Glutamatergic neuron (in vitro differentiated cells): ENCODE measurements at regions not wholly inside any gene's neighbourhood (a gene's known extent, or its start where the extent isn't known, plus 50 kb on each side); places are given as distances from the start of the nearest gene placed in this dataset.
A peak's percentile ranks its signal among the peaks of the same experiment; 100 is the strongest.
"Not testable (repeated sequence)": the region's sequence is repeated elsewhere in the genome, so short reads cannot be mapped to it uniquely, and the experiment has no call there.

Experiments used
- DNase-seq: peaks from one replicate; pipeline ENCODE4 v3.0.0; 2022
- H3K27ac Mint-ChIP-seq: one replicate; pipeline ENCODE4 v1.8.0; 2020; ENCODE audit warnings: mild to moderate bottlenecking, mixed read lengths, inconsistent platforms; ENCODE audit not compliant: unreplicated experiment
- H3K27me3 Mint-ChIP-seq: one replicate; pipeline ENCODE4 v1.8.0; 2020; ENCODE audit warnings: mild to moderate bottlenecking, moderate library complexity, mixed read lengths, inconsistent platforms; ENCODE audit not compliant: unreplicated experiment
- H3K36me3 Mint-ChIP-seq: one replicate; pipeline ENCODE4 v1.8.0; 2020; ENCODE audit warnings: mild to moderate bottlenecking, mixed read lengths, inconsistent platforms; ENCODE audit not compliant: unreplicated experiment
- H3K4me1 Mint-ChIP-seq: one replicate; pipeline ENCODE4 v1.8.0; 2020; ENCODE audit warnings: mild to moderate bottlenecking, low read depth, mixed read lengths, inconsistent platforms; ENCODE audit not compliant: unreplicated experiment
- H3K4me3 Mint-ChIP-seq: one replicate; pipeline ENCODE4 v1.8.0; 2020; ENCODE audit warnings: mild to moderate bottlenecking, mixed read lengths, inconsistent platforms; ENCODE audit not compliant: unreplicated experiment
- H3K9me3 Mint-ChIP-seq: one replicate; pipeline ENCODE4 v1.8.0; 2020; ENCODE audit warnings: mild to moderate bottlenecking, moderate library complexity, mixed read lengths, inconsistent platforms; ENCODE audit not compliant: unreplicated experiment
- CTCF ChIP-seq: fragments of 200-600 bp; sonication (generic); IDR thresholded peaks from one replicate; pipeline ENCODE4 v1.5.0; 2021; ENCODE audit not compliant: partially characterized antibody, unreplicated experiment

- not testable (repeated sequence) for H3K27ac Mint-ChIP-seq, H3K4me3 Mint-ChIP-seq, DNase-seq, H3K9me3 Mint-ChIP-seq, H3K36me3 Mint-ChIP-seq, H3K27me3 Mint-ChIP-seq, H3K4me1 Mint-ChIP-seq
Observed at GRCh38 chr4:119437515-119437914, 115.6 kb upstream of the FABP2 start.

- not testable (repeated sequence) for H3K4me3 Mint-ChIP-seq, H3K4me1 Mint-ChIP-seq, H3K27me3 Mint-ChIP-seq, H3K27ac Mint-ChIP-seq, DNase-seq, H3K9me3 Mint-ChIP-seq, H3K36me3 Mint-ChIP-seq
Observed at GRCh38 chr4:119408561-119409224, 86.8 kb upstream of the FABP2 start.

GRCh38 chr4:119406721-119407460 lies 85.0 kb upstream of the FABP2 start:
- H3K4me3 Mint-ChIP-seq, H3K4me1 Mint-ChIP-seq, DNase-seq, H3K27me3 Mint-ChIP-seq, H3K27ac Mint-ChIP-seq, H3K9me3 Mint-ChIP-seq, H3K36me3 Mint-ChIP-seq: not testable (repeated sequence)

GRCh38 chr4:119406041-119406440 lies 84.1 kb upstream of the FABP2 start:
- H3K27me3 Mint-ChIP-seq, H3K27ac Mint-ChIP-seq, H3K4me3 Mint-ChIP-seq, H3K36me3 Mint-ChIP-seq, DNase-seq, H3K9me3 Mint-ChIP-seq, H3K4me1 Mint-ChIP-seq: not testable (repeated sequence)

GRCh38 chr4:119402322-119403308 lies 80.7 kb upstream of the FABP2 start:
- H3K4me1 Mint-ChIP-seq, DNase-seq, H3K27me3 Mint-ChIP-seq, H3K27ac Mint-ChIP-seq, H3K4me3 Mint-ChIP-seq, H3K36me3 Mint-ChIP-seq, H3K9me3 Mint-ChIP-seq: not testable (repeated sequence)

- H3K4me1 Mint-ChIP-seq = peaks cover 15% of the 10 kb centered on the region
- DNase-seq, H3K27ac Mint-ChIP-seq, H3K4me3 Mint-ChIP-seq, H3K27me3 Mint-ChIP-seq, H3K36me3 Mint-ChIP-seq, H3K9me3 Mint-ChIP-seq: not testable (repeated sequence)
Observed at GRCh38 chr4:119395701-119396100, 73.8 kb upstream of the FABP2 start.

GRCh38 chr4:119394826-119395225 lies 72.9 kb upstream of the FABP2 start:
- no peak for TF ChIP-seq CTCF
- no peak overlapping the region for H3K27ac Mint-ChIP-seq
- H3K9me3 Mint-ChIP-seq = peaks cover 2% of the 10 kb centered on the region
- DNase-seq = peak; percentile 22
- no peaks in the 10 kb centered on the region for H3K27me3 Mint-ChIP-seq
- H3K4me1 Mint-ChIP-seq = peaks cover 15% of the 10 kb centered on the region
- no peaks in the 10 kb centered on the region for H3K36me3 Mint-ChIP-seq
- H3K4me3 Mint-ChIP-seq = no peak overlapping the region

GRCh38 chr4:119388791-119389190 lies 66.9 kb upstream of the FABP2 start:
- H3K4me3 Mint-ChIP-seq, H3K27ac Mint-ChIP-seq, H3K36me3 Mint-ChIP-seq, H3K9me3 Mint-ChIP-seq, H3K4me1 Mint-ChIP-seq, H3K27me3 Mint-ChIP-seq, DNase-seq: not testable (repeated sequence)

- H3K27me3 Mint-ChIP-seq, H3K4me1 Mint-ChIP-seq, H3K27ac Mint-ChIP-seq, DNase-seq, H3K9me3 Mint-ChIP-seq, H3K4me3 Mint-ChIP-seq, H3K36me3 Mint-ChIP-seq: not testable (repeated sequence)
Observed at GRCh38 chr4:119374616-119375015, 52.7 kb upstream of the FABP2 start.

GRCh38 chr4:119372316-119373062 lies 50.6 kb upstream of the FABP2 start:
- H3K27ac Mint-ChIP-seq, H3K36me3 Mint-ChIP-seq, H3K27me3 Mint-ChIP-seq, H3K4me3 Mint-ChIP-seq, DNase-seq, H3K4me1 Mint-ChIP-seq, H3K9me3 Mint-ChIP-seq: not testable (repeated sequence)
